K562 (cell line): ENCODE measurements at regions not wholly inside any gene's neighbourhood (a gene's known extent, or its start where the extent isn't known, plus 50 kb on each side); places are given as distances from the start of the nearest gene placed in this dataset.

Experiments used
- ATAC-seq: fragments of 200-7000 bp; cut with Tn5 transposase; 3 replicates; pipeline ENCODE4 v1.9.1; 2020; ENCODE audit warnings: moderate library complexity
- BruUV-seq: library from RNA; stranded (reverse); fragments of 400-500 nt; replicated peaks from 2 replicates; lab custom pipeline; 2021; lab: Mats Ljungman, UMichigan
- CTCF ChIA-PET: fragments of 300-600 bp; formaldehyde crosslinking; extraction: SDS; loops from one replicate; lab custom pipeline; 2021; ENCODE audit warnings: low intra/inter-chr PET ratio; lab: Yijun Ruan, JAX
- POLR2A ChIA-PET: fragments of 300-600, 350-650 bp; sonication (Branson Sonifier 250); formaldehyde crosslinking; extraction: SDS; loops from one replicate; lab custom pipeline; 2021; ENCODE audit warnings: antibody characterized with exemption, inconsistent platforms; lab: Yijun Ruan, JAX
- DNase-seq, 4 experiments: peaks; one replicate each; pipeline versions ENCODE4 v3.0.0 to v3.0.0-alpha.2; 2011 to 2018; ENCODE audit warnings: low spot score in 3 of 4, mixed read lengths in 3 of 4; ENCODE audit errors: extremely low read depth in 1 of 4
- FAIRE-seq: peaks from 2 replicates; lab custom pipeline; 2011; peaks lifted over from hg19 to GRCh38; lab: Jason Lieb, UNC
- H2AFZ ChIP-seq: 2 replicates; pipeline ENCODE4 v1.6.0; 2011; ENCODE audit warnings: low read depth, low read length, control low read depth, inconsistent platforms
- H3K27ac ChIP-seq: fragments of 200-600 bp; 3 replicates; pipeline ENCODE4 v1.8.0; 2011; ENCODE audit warnings: low read depth, mild to moderate bottlenecking, control low read depth, inconsistent platforms, low read length, moderate library complexity, mixed read lengths; ENCODE audit errors: extremely low read depth
- H3K27me3 ChIP-seq, 2 experiments: fragments of 300-600 bp in 1 of 2; 2 replicates in 1 of 2; 3 replicates in 1 of 2; pipeline versions ENCODE4 v1.6.0 to v1.8.0; 2011; ENCODE audit warnings: inconsistent platforms in 2 of 2, low read length in 2 of 2, mild to moderate bottlenecking in 1 of 2, mixed read lengths in 1 of 2, moderate library complexity in 1 of 2; ENCODE audit not compliant: control insufficient read depth in 2 of 2, insufficient read depth in 2 of 2
- H3K36me3 ChIP-seq: fragments of 300-600 bp; 3 replicates; pipeline ENCODE4 v1.8.0; 2011; ENCODE audit warnings: mild to moderate bottlenecking, low read length, inconsistent platforms; ENCODE audit not compliant: control insufficient read depth, insufficient read depth
- H3K4me1 ChIP-seq, 2 experiments: fragments of 200-600 bp in 1 of 2; replicated peaks in 1 of 2; 2 replicates in 1 of 2; 3 replicates in 1 of 2; pipeline versions ENCODE4 v1.5.1 to v1.8.0; 2011; ENCODE audit warnings: inconsistent platforms in 2 of 2, low read length in 2 of 2, mild to moderate bottlenecking in 1 of 2, mixed read lengths in 1 of 2, moderate library complexity in 1 of 2; ENCODE audit not compliant: control insufficient read depth in 2 of 2, insufficient read depth in 2 of 2
- H3K4me2 ChIP-seq: 2 replicates; pipeline ENCODE4 v1.6.1; 2011; ENCODE audit warnings: low read length, control low read depth, inconsistent platforms, mixed read lengths; ENCODE audit not compliant: insufficient read depth
- H3K4me3 ChIP-seq: fragments of 200-600 bp; sonication (generic), shearing (Covaris generic); 2 replicates; pipeline ENCODE4 v1.5.1; 2016; ENCODE audit warnings: control low read depth, inconsistent platforms
- H3K79me2 ChIP-seq: fragments of 200-600 bp; 3 replicates; pipeline ENCODE4 v1.8.0; 2011; ENCODE audit warnings: low read length, inconsistent platforms; ENCODE audit not compliant: control insufficient read depth, insufficient read depth
- H3K9ac ChIP-seq, 2 experiments: 2 replicates each; pipeline versions ENCODE4 v1.6.0 to v1.6.1; 2011; ENCODE audit warnings: low read depth in 2 of 2, low read length in 2 of 2, control low read depth in 1 of 2, inconsistent platforms in 1 of 2, mild to moderate bottlenecking in 1 of 2, mixed read lengths in 1 of 2; ENCODE audit not compliant: insufficient read depth in 1 of 2
- H3K9me1 ChIP-seq: one replicate; pipeline ENCODE4 v1.6.0; 2011; ENCODE audit warnings: inconsistent platforms, mild to moderate bottlenecking, low read length, moderate library complexity; ENCODE audit not compliant: control insufficient read depth, insufficient read depth
- H3K9me3 ChIP-seq: replicated peaks from 2 replicates; pipeline ENCODE4 v1.5.1; 2011; ENCODE audit warnings: low read depth, low read length, inconsistent platforms; ENCODE audit not compliant: control insufficient read depth, insufficient read depth
- H4K20me1 ChIP-seq: replicated peaks from 2 replicates; pipeline ENCODE4 v1.6.1; 2011; ENCODE audit warnings: low read length, inconsistent platforms, mixed read lengths; ENCODE audit not compliant: control insufficient read depth, insufficient read depth
- CBX8 ChIP-seq: fragments of 200-600 bp; sonication (generic); IDR thresholded peaks from 2 replicates; pipeline ENCODE4 v1.6.1; 2012; ENCODE audit warnings: borderline replicate concordance, mixed run types, low read depth, mild to moderate bottlenecking, moderate library complexity, mixed read lengths, low read length, control low read depth, inconsistent platforms; ENCODE audit not compliant: poor library complexity, severe bottlenecking; ENCODE audit errors: extremely low read depth
- HDAC1 ChIP-seq, 2 experiments: fragments of 450-650 bp; IDR thresholded peaks; 2 replicates each; pipeline ENCODE4 v1.6.1; 2016 to 2017; ENCODE audit warnings: inconsistent platforms in 1 of 2, mild to moderate bottlenecking in 1 of 2, moderate library complexity in 1 of 2
- NONO ChIP-seq, 2 experiments: fragments of 200-400 bp in 1 of 2; fragments of 450-650 bp in 1 of 2; formaldehyde crosslinking in 1 of 2; IDR thresholded peaks; 2 replicates each; pipeline ENCODE4 v1.6.1; 2017; ENCODE audit warnings: low read depth in 2 of 2, mild to moderate bottlenecking in 2 of 2, moderate library complexity in 2 of 2, low read length in 1 of 2
- POLR3A ChIP-seq: IDR thresholded peaks from 2 replicates; pipeline ENCODE4 v1.6.1; 2011; ENCODE audit warnings: borderline replicate concordance, mild to moderate bottlenecking, moderate library complexity; ENCODE audit not compliant: insufficient read length, insufficient read depth; ENCODE audit errors: extremely low read depth
- PRPF4 ChIP-seq: fragments of 200-400 bp; formaldehyde crosslinking; IDR thresholded peaks from one replicate; pipeline ENCODE4 v1.6.1; 2017; ENCODE audit warnings: low read length, low read depth, mild to moderate bottlenecking; ENCODE audit not compliant: insufficient read depth, poor library complexity, severe bottlenecking
- TCF7L2 ChIP-seq: fragments of 150-350 bp; IDR thresholded peaks from 2 replicates; pipeline ENCODE4 v1.6.1; 2016; ENCODE audit warnings: low read depth, mild to moderate bottlenecking, low read length, moderate library complexity
- WGBS: fragments of 100-300 bp; shearing (Covaris generic); methylation state at CpG from one replicate; pipeline ENCODE4 v1.1.6; 2016; ENCODE audit warnings: low coverage, mixed read lengths; ENCODE audit not compliant: insufficient coverage; ENCODE audit errors: missing lambda C conversion rate; 5-methylcytosine and 5-hydroxymethylcytosine counted together
- in situ Hi-C: fragments of 300-500 bp; cut with MboI; formaldehyde crosslinking; loops from 4 replicates; pipeline ENCODE4 v1.15.0; 2018; ENCODE audit warnings: inconsistent platforms, mixed read lengths
- intact Hi-C: fragments of 100-400 bp; cut with micrococcal nuclease; formaldehyde crosslinking; loops from 2 replicates; pipeline ENCODE4 v1.14.2; 2022
- TF ChIP-seq, protein P1 (sequence below): sonication (generic); formaldehyde crosslinking; IDR thresholded peaks from 2 replicates; pipeline ENCODE4 v1.8.0; 2022; ENCODE audit warnings: mild to moderate bottlenecking, missing genetic modification reagents
- TF ChIP-seq, protein P2 (sequence below): IDR thresholded peaks from 2 replicates; pipeline ENCODE4 v1.6.1; 2016; ENCODE audit warnings: missing genetic modification characterization, missing compliant biosample characterization

DNA sequence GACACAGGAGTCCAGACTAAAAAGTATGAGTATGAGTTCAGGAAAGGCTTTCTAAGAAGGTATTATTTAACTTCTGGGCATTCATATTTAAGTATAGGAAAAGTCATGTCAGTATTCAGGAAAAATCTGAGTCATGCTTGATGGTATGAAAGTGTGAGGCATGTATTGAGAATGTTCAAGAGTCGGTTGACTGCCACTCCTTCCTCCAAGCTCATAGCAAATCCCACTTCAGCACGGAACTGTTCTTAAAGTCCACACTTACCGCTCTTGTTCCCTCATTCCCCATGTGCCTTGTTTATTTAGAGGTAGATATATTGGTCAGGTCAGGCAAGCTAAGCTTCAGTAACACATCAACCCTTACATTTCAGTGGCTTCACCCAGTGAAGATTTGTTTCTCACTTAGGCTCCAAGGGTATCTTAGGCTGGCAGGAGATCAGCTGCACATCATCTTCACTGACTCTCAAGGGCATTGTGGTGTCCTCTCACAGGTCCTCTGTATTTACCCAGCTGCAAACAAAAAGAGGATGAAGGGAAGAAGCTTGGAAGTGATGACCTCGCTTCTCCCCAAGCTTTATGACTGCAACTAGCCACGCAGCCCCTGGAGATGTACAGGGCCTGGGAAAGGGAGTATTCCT lies 1189.2 kb downstream of the EFNB2 start:
- H2AFZ ChIP-seq, result no peak overlapping the region
- TF ChIP-seq, protein P1, sequence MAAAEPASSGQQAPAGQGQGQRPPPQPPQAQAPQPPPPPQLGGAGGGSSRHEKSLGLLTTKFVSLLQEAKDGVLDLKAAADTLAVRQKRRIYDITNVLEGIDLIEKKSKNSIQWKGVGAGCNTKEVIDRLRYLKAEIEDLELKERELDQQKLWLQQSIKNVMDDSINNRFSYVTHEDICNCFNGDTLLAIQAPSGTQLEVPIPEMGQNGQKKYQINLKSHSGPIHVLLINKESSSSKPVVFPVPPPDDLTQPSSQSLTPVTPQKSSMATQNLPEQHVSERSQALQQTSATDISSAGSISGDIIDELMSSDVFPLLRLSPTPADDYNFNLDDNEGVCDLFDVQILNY (CRISPR knock-in tag), result no peak
- TF ChIP-seq NONO (IDR thresholded peaks at IDR 0.05; ENCODE audit: low read depth in 2 of 2, low read length in 1 of 2), result no peak
- TF ChIP-seq, protein P2, sequence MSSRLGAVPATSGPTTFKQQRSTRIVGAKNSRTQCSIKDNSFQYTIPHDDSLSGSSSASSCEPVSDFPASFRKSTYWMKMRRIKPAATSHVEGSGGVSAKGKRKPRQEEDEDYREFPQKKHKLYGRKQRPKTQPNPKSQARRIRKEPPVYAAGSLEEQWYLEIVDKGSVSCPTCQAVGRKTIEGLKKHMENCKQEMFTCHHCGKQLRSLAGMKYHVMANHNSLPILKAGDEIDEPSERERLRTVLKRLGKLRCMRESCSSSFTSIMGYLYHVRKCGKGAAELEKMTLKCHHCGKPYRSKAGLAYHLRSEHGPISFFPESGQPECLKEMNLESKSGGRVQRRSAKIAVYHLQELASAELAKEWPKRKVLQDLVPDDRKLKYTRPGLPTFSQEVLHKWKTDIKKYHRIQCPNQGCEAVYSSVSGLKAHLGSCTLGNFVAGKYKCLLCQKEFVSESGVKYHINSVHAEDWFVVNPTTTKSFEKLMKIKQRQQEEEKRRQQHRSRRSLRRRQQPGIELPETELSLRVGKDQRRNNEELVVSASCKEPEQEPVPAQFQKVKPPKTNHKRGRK, result no peak
- TF ChIP-seq CBX8, result no peak
- no peak for TF ChIP-seq POLR3A
- no peak for TF ChIP-seq TCF7L2
- no peak for TF ChIP-seq HDAC1 (IDR thresholded peaks at IDR 0.05)
- no peak for TF ChIP-seq PRPF4
- no peaks in the 10 kb centered on the region for H4K20me1 ChIP-seq
- BruUV-seq, result no TSS peak
- in situ Hi-C loops (no loop called here), intact Hi-C loops (no loop called here)
- no peaks in the 10 kb centered on the region for H3K36me3 ChIP-seq
- DNase-seq (no peak), FAIRE-seq (no peak), ATAC-seq (no peak)
- POLR2A ChIA-PET, result no interaction called here
- H3K79me2 ChIP-seq, result no peaks in the 10 kb centered on the region
- no peak overlapping the region for H3K4me2 ChIP-seq
- H3K4me1 ChIP-seq, result no peaks in the 10 kb centered on the region
- no peaks in the 10 kb centered on the region for H3K27me3 ChIP-seq
- no peak overlapping the region for H3K27ac ChIP-seq
- CTCF ChIA-PET, result no interaction called here
- H3K9ac ChIP-seq, result no peak overlapping the region
- 0% methylated on average over 4 of the region's 5 CpGs for WGBS
- H3K4me3 ChIP-seq, result no peak overlapping the region
- H3K9me3 ChIP-seq, result no peaks in the 10 kb centered on the region
- H3K9me1 ChIP-seq, result no peaks in the 10 kb centered on the region
